Stimulated activated CD8-positive, alpha-beta memory T cell treated with anti-CD3 and anti-CD28 coated beads, Interleukin-15, amount 100 ng/mL, for 1 hour (primary cell): ENCODE measurements at regions not wholly inside any gene's neighbourhood (a gene's known extent, or its start where the extent isn't known, plus 50 kb on each side); places are given as distances from the start of the nearest gene placed in this dataset.

Source experiments
- DNase-seq: peaks from one replicate; pipeline ENCODE4 v3.0.0-alpha.2; 2020; ENCODE audit warnings: low read depth

- no peak for DNase-seq
Observed at GRCh38 chr5:82335806-82336205, 57.7 kb upstream of the RPS23 start.

- DNase-seq = no peak
Observed at GRCh38 chr5:82334856-82335255, 56.7 kb upstream of the RPS23 start.

- no peak for DNase-seq
Observed at GRCh38 chr5:82334085-82334692, 56.0 kb upstream of the RPS23 start.

- no peak for DNase-seq
Observed at GRCh38 chr5:82332886-82333615, 54.9 kb upstream of the RPS23 start.

- no peak for DNase-seq
Observed at GRCh38 chr5:82332064-82332855, 54.1 kb upstream of the RPS23 start.

- no peak for DNase-seq
Observed at GRCh38 chr5:82331557-82331956, 53.4 kb upstream of the RPS23 start.

GRCh38 chr5:82330530-82331270, 52.5 kb upstream of the RPS23 start:
- DNase-seq = no peak

GRCh38 chr5:82329393-82329792, 51.2 kb upstream of the RPS23 start:
- DNase-seq = no peak
